Activated CD4-positive, alpha-beta T cell treated with anti-CD3 and anti-CD28 coated beads, Interleukin-2, amount 50 U/mL, for 16 hours (primary cell): ENCODE measurements at regions not wholly inside any gene's neighbourhood (a gene's known extent, or its start where the extent isn't known, plus 50 kb on each side); places are given as distances from the start of the nearest gene placed in this dataset.

ENCODE experiments used
- DNase-seq: peaks from one replicate; pipeline ENCODE4 v3.0.0-alpha.2; 2020

- no peak for DNase-seq
These were observed 71.8 kb upstream of the ZNF521 start for GRCh38 chr18:25423760-25424159.

- no peak for DNase-seq
These were observed 71.3 kb upstream of the ZNF521 start for GRCh38 chr18:25423267-25423666.

GRCh38 chr18:25422230-25422629 is 70.3 kb upstream of the ZNF521 start:
- DNase-seq = no peak

GRCh38 chr18:25420077-25420825 is 68.3 kb upstream of the ZNF521 start:
- DNase-seq = no peak

- DNase-seq = no peak
These were observed 64.4 kb upstream of the ZNF521 start for GRCh38 chr18:25416374-25416773.

GRCh38 chr18:25409971-25410370 is 58.0 kb upstream of the ZNF521 start:
- DNase-seq = no peak

- no peak for DNase-seq
These were observed 56.3 kb upstream of the ZNF521 start for GRCh38 chr18:25408293-25408692.
